Tibial nerve (tissue), 4 donors: ENCODE measurements at regions not wholly inside any gene's neighbourhood (a gene's known extent, or its start where the extent isn't known, plus 50 kb on each side); places are given as distances from the start of the nearest gene placed in this dataset.

Source experiments
- DNase-seq, 2 donors: peaks; one replicate each; pipeline ENCODE4 v3.0.0-alpha.2; 2019; ENCODE audit warnings: low spot score in 2 of 2
- H3K27ac ChIP-seq, 4 donors: fragments of 200-600 bp; sonication (generic) in 3 of 4; one replicate each; pipeline ENCODE4 v1.5.1; 2017 to 2019; ENCODE audit warnings: mild to moderate bottlenecking in 1 of 4
- H3K27me3 ChIP-seq, 2 donors: fragments of 200-600 bp; sonication (generic) in 1 of 2; one replicate each; pipeline versions ENCODE4 v1.5.1 to v1.6.0; 2017 to 2019
- H3K36me3 ChIP-seq, 3 donors: fragments of 200-600 bp; sonication (generic); one replicate each; pipeline ENCODE4 v1.5.1; 2018 to 2019
- H3K4me1 ChIP-seq, 4 donors: fragments of 200-600 bp; sonication (generic) in 3 of 4; one replicate each; pipeline ENCODE4 v1.5.1; 2017 to 2019
- H3K4me3 ChIP-seq, 4 donors: fragments of 200-600 bp; sonication (generic) in 3 of 4; one replicate each; pipeline ENCODE4 v1.5.1; 2017 to 2019; ENCODE audit warnings: mild to moderate bottlenecking in 1 of 4, moderate library complexity in 1 of 4
- H3K9me3 ChIP-seq, 4 donors: fragments of 200-600 bp; sonication (generic) in 3 of 4; one replicate each; pipeline ENCODE4 v1.5.1; 2017 to 2019
- EP300 ChIP-seq, 2 donors: sonication (generic); formaldehyde crosslinking; IDR thresholded peaks; one replicate each; pipeline ENCODE4 v1.6.1; 2017; ENCODE audit warnings: antibody characterized with exemption in 2 of 2, mild to moderate bottlenecking in 1 of 2
- POLR2A ChIP-seq, 2 donors: fragments of 450-650 bp; IDR thresholded peaks; one replicate each; pipeline ENCODE4 v1.6.1; 2017; ENCODE audit warnings: antibody characterized with exemption in 2 of 2, mild to moderate bottlenecking in 2 of 2, moderate library complexity in 2 of 2
- WGBS, 2 donors: methylation state at CpG; one replicate each; pipeline ENCODE4 v1.1.5; 2018; 5-methylcytosine and 5-hydroxymethylcytosine counted together
- TF ChIP-seq, protein P1 (sequence below), 5 experiments: fragments of 200-600 bp in 3 of 5; fragments of 450-650 bp in 2 of 5; sonication (generic) in 3 of 5; IDR thresholded peaks; one replicate each; pipeline ENCODE4 v1.5.1; 2016 to 2019; ENCODE audit warnings: antibody characterized with exemption in 5 of 5, mild to moderate bottlenecking in 3 of 5, moderate library complexity in 2 of 5

DNA sequence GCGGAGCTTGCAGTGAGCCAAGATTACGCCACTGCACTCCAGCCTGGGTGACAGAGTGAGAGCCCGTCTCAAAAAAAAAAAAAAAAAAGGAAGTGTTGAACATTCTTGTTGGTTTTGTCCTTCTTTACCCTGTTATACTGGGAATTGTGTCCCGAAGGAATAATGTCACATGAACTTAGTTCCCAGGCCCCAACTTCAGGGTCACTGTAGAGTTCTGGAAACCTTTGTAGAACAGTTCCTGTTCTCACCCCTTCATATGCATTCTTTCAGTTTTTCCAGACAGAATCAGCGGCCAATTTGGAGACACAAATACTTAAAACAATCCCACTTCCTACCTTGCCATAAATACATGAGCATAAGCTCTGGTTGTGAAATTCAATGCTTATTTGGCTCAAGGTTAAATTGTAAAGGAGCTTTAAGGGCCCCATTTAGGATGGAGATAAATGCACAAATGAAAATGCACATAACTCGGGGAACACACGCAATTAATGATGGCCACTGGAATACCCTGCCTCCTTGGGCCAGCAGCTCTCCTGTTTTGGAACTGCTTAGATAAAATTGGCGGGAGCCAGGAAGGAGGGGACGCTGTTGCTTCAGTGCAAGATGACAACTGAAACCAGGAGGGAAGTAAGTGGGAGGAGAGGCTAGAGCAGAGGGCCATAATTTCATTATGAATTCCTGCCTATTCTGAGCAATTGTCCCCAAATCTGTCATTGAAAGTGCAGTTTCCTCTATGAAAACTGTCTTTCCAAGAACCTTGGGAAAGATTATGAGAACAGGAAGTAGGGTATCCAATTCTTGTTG is 153.7 kb downstream of the FGF1 start:
- DNase-seq: no peak
- Histone ChIP-seq H3K4me3 (no peak overlapping the region), H3K27ac (no peak overlapping the region), H3K36me3 (no peaks in the 10 kb centered on the region), H3K4me1 (no peaks in the 10 kb centered on the region), H3K9me3 (peaks cover 0 to 22% (median 0%) of the 10 kb centered on the region in 4 donors), H3K27me3 (no peaks in the 10 kb centered on the region)
- 72 to 74% methylated on average over 9 of the region's 9 CpGs for WGBS, 2 donors
- TF ChIP-seq, protein P1, sequence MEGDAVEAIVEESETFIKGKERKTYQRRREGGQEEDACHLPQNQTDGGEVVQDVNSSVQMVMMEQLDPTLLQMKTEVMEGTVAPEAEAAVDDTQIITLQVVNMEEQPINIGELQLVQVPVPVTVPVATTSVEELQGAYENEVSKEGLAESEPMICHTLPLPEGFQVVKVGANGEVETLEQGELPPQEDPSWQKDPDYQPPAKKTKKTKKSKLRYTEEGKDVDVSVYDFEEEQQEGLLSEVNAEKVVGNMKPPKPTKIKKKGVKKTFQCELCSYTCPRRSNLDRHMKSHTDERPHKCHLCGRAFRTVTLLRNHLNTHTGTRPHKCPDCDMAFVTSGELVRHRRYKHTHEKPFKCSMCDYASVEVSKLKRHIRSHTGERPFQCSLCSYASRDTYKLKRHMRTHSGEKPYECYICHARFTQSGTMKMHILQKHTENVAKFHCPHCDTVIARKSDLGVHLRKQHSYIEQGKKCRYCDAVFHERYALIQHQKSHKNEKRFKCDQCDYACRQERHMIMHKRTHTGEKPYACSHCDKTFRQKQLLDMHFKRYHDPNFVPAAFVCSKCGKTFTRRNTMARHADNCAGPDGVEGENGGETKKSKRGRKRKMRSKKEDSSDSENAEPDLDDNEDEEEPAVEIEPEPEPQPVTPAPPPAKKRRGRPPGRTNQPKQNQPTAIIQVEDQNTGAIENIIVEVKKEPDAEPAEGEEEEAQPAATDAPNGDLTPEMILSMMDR (IDR thresholded peaks at IDR 0.05): no peak
- TF ChIP-seq POLR2A (IDR thresholded peaks at IDR 0.05) (no peak), EP300 (IDR thresholded peaks at IDR 0.05) (no peak)

DNA sequence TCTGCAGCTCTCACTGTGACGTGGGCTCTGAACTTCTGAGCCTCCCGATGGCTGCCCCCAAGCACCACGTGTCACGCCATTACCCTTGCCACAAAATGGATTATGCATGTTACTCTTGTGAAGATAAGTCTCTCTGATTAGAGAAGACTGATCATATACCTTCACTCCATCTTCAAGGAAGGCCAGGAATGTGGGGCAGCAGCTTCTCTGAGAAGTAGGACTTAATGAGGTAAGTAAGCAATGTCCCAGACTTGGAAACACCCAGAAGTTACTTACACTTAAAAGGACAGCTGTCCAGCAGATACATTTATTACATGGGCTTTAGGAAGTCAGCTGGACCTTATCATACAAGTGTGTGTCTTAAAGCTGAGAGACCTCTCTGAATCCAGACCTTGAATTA is 155.0 kb downstream of the FGF1 start:
- TF ChIP-seq EP300 (IDR thresholded peaks at IDR 0.05) (no peak), POLR2A (IDR thresholded peaks at IDR 0.05) (no peak)
- TF ChIP-seq, protein P1 (IDR thresholded peaks at IDR 0.05): no peak
- no peaks in the 10 kb centered on the region for H3K4me1 ChIP-seq
- WGBS, 2 donors: 91% methylated on average over 4 of the region's 4 CpGs
- H3K27me3 ChIP-seq: no peaks in the 10 kb centered on the region
- no peaks in the 10 kb centered on the region for H3K36me3 ChIP-seq
- H3K4me3 ChIP-seq: no peak overlapping the region
- DNase-seq: no peak
- H3K27ac ChIP-seq: no peak overlapping the region
- peaks cover 0 to 22% (median 0%) of the 10 kb centered on the region in 4 donors for H3K9me3 ChIP-seq

DNA sequence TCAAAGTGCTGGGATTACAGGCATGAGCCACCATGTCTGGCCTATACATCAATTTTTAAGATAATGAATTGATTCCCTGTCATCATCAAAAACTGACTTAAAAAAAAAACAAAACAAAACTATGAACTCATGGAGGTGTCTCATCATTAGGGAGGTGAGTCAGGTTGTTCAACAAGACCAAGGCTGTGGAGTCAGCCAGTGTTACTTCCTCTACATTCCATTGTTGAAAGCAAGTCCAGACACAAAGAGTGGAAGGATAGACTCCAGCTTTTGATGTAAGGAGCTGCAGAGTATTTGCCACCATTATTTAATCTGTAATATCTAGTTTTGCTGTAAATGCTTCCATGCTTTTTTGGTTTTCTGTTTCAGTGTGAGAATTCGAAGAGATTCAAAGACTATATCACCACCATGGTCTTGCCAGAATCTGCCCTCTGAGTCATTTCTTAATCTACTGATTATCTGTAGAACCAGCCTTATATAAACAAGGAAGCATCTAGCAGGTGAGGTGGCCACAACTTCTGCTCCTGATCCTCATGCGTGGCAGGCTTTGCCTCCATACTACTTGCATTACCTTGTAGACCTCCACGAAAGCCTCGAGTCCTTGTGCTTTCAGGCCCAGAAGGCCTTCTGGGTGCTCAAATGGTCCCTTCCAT is 156.1 kb downstream of the FGF1 start:
- WGBS, 2 donors: 94 to 98% methylated on average over 4 of the region's 4 CpGs
- no peak for TF ChIP-seq POLR2A (IDR thresholded peaks at IDR 0.05)
- no peak for TF ChIP-seq EP300 (IDR thresholded peaks at IDR 0.05)
- TF ChIP-seq, protein P1 (IDR thresholded peaks at IDR 0.05): no peak
- no peaks in the 10 kb centered on the region for H3K36me3 ChIP-seq
- no peaks in the 10 kb centered on the region for H3K4me1 ChIP-seq
- no peak for DNase-seq
- no peak overlapping the region for H3K27ac ChIP-seq
- no peak overlapping the region for H3K4me3 ChIP-seq
- H3K27me3 ChIP-seq: no peaks in the 10 kb centered on the region
- peaks cover 0 to 10% (median 0%) of the 10 kb centered on the region in 4 donors for H3K9me3 ChIP-seq

DNA sequence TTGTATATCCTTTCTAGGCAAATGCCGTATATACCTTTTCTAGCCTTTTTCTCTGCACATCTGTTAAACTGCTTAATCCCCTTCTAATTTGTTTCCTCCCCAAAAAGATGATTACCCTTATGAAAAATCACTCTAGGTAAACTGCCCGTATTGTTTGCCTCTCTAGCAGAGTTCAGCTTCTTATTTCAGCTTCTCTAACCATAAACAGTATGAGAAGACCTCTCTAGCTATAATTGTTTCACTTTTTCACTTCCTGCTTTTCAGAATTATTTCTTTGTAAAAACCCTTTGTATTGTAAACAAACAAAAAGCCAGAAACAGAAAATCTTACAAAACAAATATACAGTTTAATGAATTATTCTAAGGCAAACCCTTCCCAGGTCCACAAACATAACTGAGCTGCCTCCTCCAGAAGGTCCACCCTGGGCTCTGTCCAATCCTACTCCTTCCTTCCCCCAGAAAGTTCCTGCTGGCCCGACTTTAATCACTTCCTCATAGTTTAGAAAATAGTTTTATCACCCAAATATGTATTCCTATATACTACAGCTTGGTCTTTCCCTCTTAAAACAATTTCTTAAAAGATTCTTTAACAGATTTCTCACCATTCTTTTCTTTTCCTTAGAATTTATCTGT is 158.1 kb downstream of the FGF1 start:
- H3K4me1 ChIP-seq: no peaks in the 10 kb centered on the region
- 46 to 51% methylated on average over 3 of the region's 3 CpGs for WGBS, 2 donors
- H3K36me3 ChIP-seq: no peaks in the 10 kb centered on the region
- H3K27ac ChIP-seq: no peak overlapping the region
- H3K27me3 ChIP-seq: no peaks in the 10 kb centered on the region
- H3K4me3 ChIP-seq: no peak overlapping the region
- TF ChIP-seq, protein P1 (IDR thresholded peaks at IDR 0.05): no peak
- TF ChIP-seq POLR2A (IDR thresholded peaks at IDR 0.05) (no peak), EP300 (IDR thresholded peaks at IDR 0.05) (no peak)
- DNase-seq: no peak
- H3K9me3 ChIP-seq: no peaks in the 10 kb centered on the region

DNA sequence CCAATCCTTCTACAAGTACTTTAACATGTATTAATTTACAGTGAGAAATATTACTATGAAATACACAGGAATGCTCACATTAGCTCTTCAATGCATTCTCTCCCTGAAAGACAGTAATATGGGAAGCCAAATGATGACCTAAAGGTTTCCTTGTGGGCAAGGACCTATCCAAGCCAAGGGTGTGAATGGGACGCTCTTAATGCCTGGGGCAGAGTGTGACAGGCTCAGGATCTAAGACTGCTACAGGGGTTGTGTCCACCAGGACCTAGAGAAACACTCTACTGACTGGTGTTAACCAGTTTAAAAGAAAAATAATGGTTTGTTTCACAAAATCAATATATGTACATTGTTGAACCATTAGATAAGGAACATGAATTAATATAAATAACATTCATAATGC is 158.7 kb downstream of the FGF1 start:
- no peaks in the 10 kb centered on the region for H3K27me3 ChIP-seq
- no peak overlapping the region for H3K4me3 ChIP-seq
- H3K9me3 ChIP-seq: no peaks in the 10 kb centered on the region
- H3K36me3 ChIP-seq: no peaks in the 10 kb centered on the region
- TF ChIP-seq EP300 (IDR thresholded peaks at IDR 0.05): no peak
- TF ChIP-seq POLR2A (IDR thresholded peaks at IDR 0.05): no peak
- TF ChIP-seq, protein P1 (IDR thresholded peaks at IDR 0.05): no peak
- H3K27ac ChIP-seq: no peak overlapping the region
- 70 to 75% methylated on average over 1 of the region's 1 CpG for WGBS, 2 donors
- H3K4me1 ChIP-seq: no peaks in the 10 kb centered on the region
- no peak for DNase-seq
